H1 (cell line): ENCODE measurements at regions not wholly inside any gene's neighbourhood (a gene's known extent, or its start where the extent isn't known, plus 50 kb on each side); places are given as distances from the start of the nearest gene placed in this dataset.

Experiments
- CTCF ChIA-PET: fragments of 300-600 bp; sonication (Branson Sonifier 250); formaldehyde crosslinking; loops from one replicate; lab custom pipeline; 2021; ENCODE audit not compliant: partially characterized antibody; lab: Charles Lee
- POLR2A ChIA-PET: fragments of 300-600 bp; sonication (Branson Sonifier 250); formaldehyde crosslinking; loops from one replicate; lab custom pipeline; 2021; ENCODE audit warnings: inconsistent platforms; ENCODE audit not compliant: partially characterized antibody; lab: Charles Lee
- DNase-seq, 2 experiments: peaks; one replicate each; pipeline versions ENCODE4 v3.0.0 to v3.0.0-alpha.2; 2010 to 2022; ENCODE audit warnings: low spot score in 2 of 2, low read depth in 1 of 2, mixed read lengths in 1 of 2
- FAIRE-seq: peaks from 2 replicates; lab custom pipeline; 2011; peaks lifted over from hg19 to GRCh38; lab: Jason Lieb, UNC
- H2AFZ ChIP-seq: 2 replicates; pipeline ENCODE4 v1.8.1; 2012; ENCODE audit warnings: low read length, inconsistent platforms
- H2AK5ac ChIP-seq: 2 replicates; pipeline ENCODE4 v1.6.1; 2013; ENCODE audit warnings: low read depth, low read length
- H2BK120ac ChIP-seq: replicated peaks from 2 replicates; pipeline ENCODE3; 2013; ENCODE audit warnings: low read depth, low read length, inconsistent platforms
- H2BK12ac ChIP-seq: 2 replicates; pipeline ENCODE4 v1.6.1; 2013; ENCODE audit warnings: low read depth, low read length
- H2BK15ac ChIP-seq: 2 replicates; pipeline ENCODE4 v1.6.1; 2013; ENCODE audit warnings: low read length
- H2BK20ac ChIP-seq: 2 replicates; pipeline ENCODE4 v1.6.1; 2013; ENCODE audit warnings: low read length
- H2BK5ac ChIP-seq: 2 replicates; pipeline ENCODE4 v1.6.1; 2013; ENCODE audit warnings: low read depth, low read length
- H3K14ac ChIP-seq: 2 replicates; pipeline ENCODE4 v1.6.1; 2013; ENCODE audit warnings: inconsistent platforms; ENCODE audit not compliant: insufficient read length
- H3K18ac ChIP-seq: 2 replicates; pipeline ENCODE4 v1.6.1; 2013; ENCODE audit warnings: low read length; ENCODE audit errors: extremely low read depth
- H3K23ac ChIP-seq: 2 replicates; pipeline ENCODE4 v1.6.1; 2013; ENCODE audit warnings: inconsistent platforms; ENCODE audit not compliant: insufficient read length
- H3K23me2 ChIP-seq: 2 replicates; pipeline ENCODE4 v1.6.1; 2013; ENCODE audit warnings: low read depth, low read length
- H3K27ac ChIP-seq: 2 replicates; pipeline ENCODE4 v1.6.1; 2011; ENCODE audit warnings: low read depth, low read length, inconsistent platforms
- H3K27me3 ChIP-seq, 4 experiments: replicated peaks in 1 of 4; 1 replicate in 1 of 4; 2 replicates in 3 of 4; pipeline versions ENCODE4 v1.6.1 to v1.8.1; 2011 to 2013; ENCODE audit warnings: low read length in 3 of 4, mild to moderate bottlenecking in 3 of 4, inconsistent platforms in 2 of 4, mixed read lengths in 2 of 4, moderate library complexity in 1 of 4; ENCODE audit not compliant: control insufficient read depth in 3 of 4, insufficient read depth in 3 of 4; ENCODE audit errors: extremely low read depth in 1 of 4
- H3K36me3 ChIP-seq, 4 experiments: 2 replicates each; pipeline versions ENCODE4 v1.6.1 to v1.8.1; 2011 to 2013; ENCODE audit warnings: mild to moderate bottlenecking in 4 of 4, low read length in 3 of 4, moderate library complexity in 2 of 4, control low read depth in 1 of 4, inconsistent platforms in 1 of 4; ENCODE audit not compliant: insufficient read depth in 4 of 4, control insufficient read depth in 2 of 4
- H3K4ac ChIP-seq: replicated peaks from 2 replicates; pipeline ENCODE3; 2013; ENCODE audit warnings: low read length, low read depth, mixed read lengths, inconsistent platforms; ENCODE audit not compliant: insufficient read length
- H3K4me1 ChIP-seq, 4 experiments: replicated peaks in 1 of 4; 1 replicate in 1 of 4; 2 replicates in 3 of 4; pipeline versions ENCODE4 v1.6.1 to v1.8.1; 2011 to 2013; ENCODE audit warnings: low read length in 3 of 4, inconsistent platforms in 2 of 4, mixed read lengths in 1 of 4; ENCODE audit not compliant: insufficient read depth in 4 of 4, control insufficient read depth in 3 of 4
- H3K4me2 ChIP-seq, 2 experiments: 2 replicates each; pipeline versions ENCODE4 v1.6.1 to v1.8.1; 2011 to 2013; ENCODE audit warnings: low read depth in 2 of 2, low read length in 2 of 2, control low read depth in 1 of 2, inconsistent platforms in 1 of 2, mild to moderate bottlenecking in 1 of 2; ENCODE audit not compliant: insufficient read depth in 1 of 2
- H3K4me3 ChIP-seq, 4 experiments: fragments of 200-600, 300-600 bp in 1 of 4; sonication (generic), shearing (Covaris generic), sonication (Bioruptor Twin) in 1 of 4; 2 replicates each; pipeline versions ENCODE4 v1.5.1 to v1.8.1; 2011 to 2016; ENCODE audit warnings: low read length in 4 of 4, low read depth in 3 of 4, control low read depth in 2 of 4, inconsistent platforms in 2 of 4, mild to moderate bottlenecking in 2 of 4, mixed read lengths in 1 of 4, moderate library complexity in 1 of 4; ENCODE audit not compliant: insufficient read depth in 2 of 4; ENCODE audit errors: extremely low read depth in 1 of 4
- H3K56ac ChIP-seq: replicated peaks from 2 replicates; pipeline ENCODE3; 2013; ENCODE audit warnings: low read depth, mild to moderate bottlenecking, mixed read lengths, low read length, inconsistent platforms; ENCODE audit not compliant: insufficient read length
- H3K79me1 ChIP-seq: 2 replicates; pipeline ENCODE4 v1.6.1; 2013; ENCODE audit warnings: low read depth, low read length, control low read depth
- H3K79me2 ChIP-seq, 2 experiments: 2 replicates each; pipeline versions ENCODE4 v1.6.1 to v1.8.1; 2012 to 2013; ENCODE audit warnings: low read length in 2 of 2, mild to moderate bottlenecking in 2 of 2, inconsistent platforms in 1 of 2; ENCODE audit not compliant: insufficient read depth in 2 of 2, control insufficient read depth in 1 of 2
- H3K9ac ChIP-seq, 4 experiments: replicated peaks in 1 of 4; 1 replicate in 1 of 4; 2 replicates in 3 of 4; pipeline versions ENCODE4 v1.6.1 to v1.8.1; 2011 to 2013; ENCODE audit warnings: low read depth in 3 of 4, low read length in 3 of 4, control low read depth in 2 of 4, mild to moderate bottlenecking in 2 of 4, moderate library complexity in 2 of 4, inconsistent platforms in 1 of 4; ENCODE audit errors: extremely low read depth in 1 of 4
- H3K9me3 ChIP-seq, 2 experiments: 2 replicates each; pipeline versions ENCODE4 v1.6.1 to v1.8.1; 2012 to 2013; ENCODE audit warnings: mild to moderate bottlenecking in 2 of 2, moderate library complexity in 2 of 2, control low read depth in 1 of 2, inconsistent platforms in 1 of 2, low read depth in 1 of 2, low read length in 1 of 2, mixed read lengths in 1 of 2; ENCODE audit not compliant: insufficient read depth in 2 of 2
- H4K20me1 ChIP-seq, 2 experiments: replicated peaks in 1 of 2; 2 replicates each; pipeline versions ENCODE3 to v1.8.1; 2011 to 2013; ENCODE audit warnings: inconsistent platforms in 2 of 2, low read length in 2 of 2, mild to moderate bottlenecking in 1 of 2; ENCODE audit not compliant: insufficient read depth in 2 of 2, control insufficient read depth in 1 of 2
- H4K5ac ChIP-seq: 2 replicates; pipeline ENCODE4 v1.6.1; 2013; ENCODE audit warnings: low read length, low read depth, mixed read lengths, inconsistent platforms; ENCODE audit not compliant: insufficient read length
- H4K8ac ChIP-seq: 2 replicates; pipeline ENCODE4 v1.8.0; 2013; ENCODE audit warnings: mild to moderate bottlenecking, moderate library complexity, low read length, inconsistent platforms; ENCODE audit not compliant: insufficient read depth; ENCODE audit errors: extremely low read depth
- H4K91ac ChIP-seq: replicated peaks from 2 replicates; pipeline ENCODE3; 2013; ENCODE audit warnings: low read length, mixed read lengths, inconsistent platforms; ENCODE audit not compliant: insufficient read length
- CBX5 ChIP-seq: fragments of 300-800, 300-1000 bp; sonication (generic); IDR thresholded peaks from 2 replicates; pipeline ENCODE4 v1.7.1; 2016; ENCODE audit warnings: antibody characterized with exemption, low read length, low read depth
- CHD2 ChIP-seq: IDR thresholded peaks from 2 replicates; pipeline ENCODE4 v1.6.1; 2012; ENCODE audit warnings: low read length, improper control_type of control experiment
- FOSL1 ChIP-seq: IDR thresholded peaks from 2 replicates; pipeline ENCODE4 v1.6.1; 2011; ENCODE audit warnings: mild to moderate bottlenecking, low read depth, low read length, moderate library complexity; ENCODE audit not compliant: insufficient read depth
- JUN ChIP-seq: IDR thresholded peaks from 2 replicates; pipeline ENCODE4 v1.6.1; 2011; ENCODE audit warnings: low read depth, mild to moderate bottlenecking, improper control_type of control experiment, low read length
- KDM1A ChIP-seq: fragments of 200-600, 300-600 bp; sonication (generic); IDR thresholded peaks from 2 replicates; pipeline ENCODE4 v1.7.1; 2016; ENCODE audit warnings: mild to moderate bottlenecking, low read length, borderline replicate concordance
- KDM4A ChIP-seq: IDR thresholded peaks from one replicate; pipeline ENCODE4 v1.7.1; 2012; ENCODE audit warnings: low read depth, mild to moderate bottlenecking, moderate library complexity, low read length, inconsistent platforms; ENCODE audit not compliant: severe bottlenecking
- KDM5A ChIP-seq: fragments of 200-600 bp; IDR thresholded peaks from 2 replicates; pipeline ENCODE4 v1.7.1; 2012; ENCODE audit warnings: mild to moderate bottlenecking, low read length, inconsistent platforms, mixed read lengths
- PHF8 ChIP-seq: fragments of 200-600 bp; sonication (generic); conservative IDR thresholded peaks from 2 replicates; pipeline ENCODE4 v1.7.1; 2012; ENCODE audit warnings: low read depth, mild to moderate bottlenecking, inconsistent platforms, low read length, moderate library complexity
- POLR2AphosphoS5 ChIP-seq: IDR thresholded peaks from 2 replicates; pipeline ENCODE4 v1.6.1; 2011; ENCODE audit warnings: low read depth, low read length
- RNF2 ChIP-seq: fragments of 200-900, 300-1000 bp; sonication (generic); IDR thresholded peaks from 2 replicates; pipeline ENCODE4 v1.7.1; 2016; ENCODE audit warnings: borderline replicate concordance, low read depth, mild to moderate bottlenecking, antibody characterized with exemption, low read length; ENCODE audit not compliant: poor library complexity, severe bottlenecking; ENCODE audit errors: missing control alignments
- RXRA ChIP-seq: IDR thresholded peaks from 2 replicates; pipeline ENCODE4 v1.6.1; 2011; ENCODE audit warnings: low read depth, mild to moderate bottlenecking, low read length, moderate library complexity; ENCODE audit not compliant: insufficient read depth
- YY1 ChIP-seq: IDR thresholded peaks from 2 replicates; pipeline ENCODE4 v1.6.1; 2011; ENCODE audit warnings: low read depth, mild to moderate bottlenecking, low read length
- ZNF274 ChIP-seq: IDR thresholded peaks from 2 replicates; pipeline ENCODE4 v1.7.0; 2012; ENCODE audit warnings: low read length, borderline replicate concordance; ENCODE audit errors: extremely low read depth
- WGBS, 2 experiments: shearing (Covaris generic) in 1 of 2; methylation state at CpG; one replicate each; pipeline versions ENCODE4 v1.1.6 to v1.1.7; 2013 to 2015; ENCODE audit warnings: low lambda C conversion rate in 2 of 2, mixed read lengths in 2 of 2, inconsistent platforms in 1 of 2, low coverage in 1 of 2, missing lambda C conversion rate in 1 of 2; ENCODE audit not compliant: insufficient replicate concordance in 2 of 2, insufficient coverage in 1 of 2, insufficient read length in 1 of 2; ENCODE audit errors: extremely low coverage in 1 of 2, missing lambda C conversion rate in 1 of 2; 5-methylcytosine and 5-hydroxymethylcytosine counted together
- TF ChIP-seq, protein P1 (sequence below): IDR thresholded peaks from 2 replicates; pipeline ENCODE4 v1.6.1; 2012; ENCODE audit warnings: inconsistent platforms

DNA sequence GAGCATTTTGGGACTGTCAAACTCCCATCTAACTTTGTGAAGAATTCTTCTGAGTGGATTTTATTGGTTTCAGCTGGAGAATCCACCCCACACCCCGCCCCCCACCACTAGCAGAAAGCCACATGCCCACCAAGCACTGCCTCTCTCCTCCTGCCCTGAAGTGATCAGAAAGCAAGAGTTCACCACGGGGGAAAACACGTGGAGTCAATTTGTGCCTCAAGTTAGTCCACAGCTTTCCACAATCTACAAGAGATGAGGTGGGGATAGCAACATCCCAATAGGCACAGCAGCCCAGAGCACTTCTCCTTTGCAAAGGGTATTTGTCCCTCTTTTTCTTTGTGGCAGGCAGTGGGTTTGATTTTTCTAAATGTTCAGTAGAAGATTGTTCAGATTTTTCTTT lies 177.3 kb upstream of the NT5E start:
- Histone ChIP-seq H3K79me2 (no peaks in the 10 kb centered on the region), H3K79me1 (no peaks in the 10 kb centered on the region), H2BK20ac (no peak overlapping the region), H3K14ac (no peak overlapping the region), H3K23ac (no peak overlapping the region), H3K23me2 (no peaks in the 10 kb centered on the region), H4K91ac (no peak overlapping the region), H3K4me2 (no peak overlapping the region), H3K27ac (no peak overlapping the region), H2BK12ac (no peak overlapping the region), H2AFZ (no peak overlapping the region), H3K4me3 (no peak overlapping the region), H3K27me3 (no peaks in the 10 kb centered on the region), H3K9me3 (no peaks in the 10 kb centered on the region), H3K18ac (no peak overlapping the region), H3K4me1 (no peaks in the 10 kb centered on the region), H4K8ac (no peak overlapping the region), H2BK5ac (no peak overlapping the region), H4K5ac (no peak overlapping the region), H3K9ac (no peak overlapping the region), H2BK120ac (no peak overlapping the region), H2BK15ac (no peak overlapping the region), H3K4ac (no peak overlapping the region), H4K20me1 (no peaks in the 10 kb centered on the region), H2AK5ac (no peak overlapping the region), H3K36me3 (no peaks in the 10 kb centered on the region), H3K56ac (no peak overlapping the region)
- TF ChIP-seq ZNF274, result no peak
- TF ChIP-seq KDM4A, result no peak
- TF ChIP-seq RNF2, result no peak
- TF ChIP-seq CHD2, result no peak
- no peak for TF ChIP-seq JUN
- no peak for TF ChIP-seq YY1
- no peak for TF ChIP-seq KDM5A
- TF ChIP-seq FOSL1, result no peak
- TF ChIP-seq RXRA, result no peak
- TF ChIP-seq PHF8, result no peak
- TF ChIP-seq, protein P1, sequence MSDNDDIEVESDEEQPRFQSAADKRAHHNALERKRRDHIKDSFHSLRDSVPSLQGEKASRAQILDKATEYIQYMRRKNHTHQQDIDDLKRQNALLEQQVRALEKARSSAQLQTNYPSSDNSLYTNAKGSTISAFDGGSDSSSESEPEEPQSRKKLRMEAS, result no peak
- TF ChIP-seq KDM1A, result no peak
- no peak for TF ChIP-seq POLR2AphosphoS5
- TF ChIP-seq CBX5, result no peak
- 95% methylated on average over 3 of the region's 3 CpGs; no CpG with 5 or more reads in 1 of the 2 experiments for WGBS, 2 experiments
- DNase-seq (no peak), FAIRE-seq (no peak)
- POLR2A ChIA-PET, result no interaction called here
- CTCF ChIA-PET, result interaction anchor here (0.7 kb wide), 1 partner anchor 31 kb away, joined by 3 read pairs; no protein-coding TSS in a partner anchor
